Astrocyte (in vitro differentiated cells and primary cell): ENCODE measurements at regions not wholly inside any gene's neighbourhood (a gene's known extent, or its start where the extent isn't known, plus 50 kb on each side); places are given as distances from the start of the nearest gene placed in this dataset.
"Not testable (repeated sequence)": the region's sequence is repeated elsewhere in the genome, so short reads cannot be mapped to it uniquely, and the experiment has no call there.

Experiments
- DNase-seq: peaks from one replicate; pipeline ENCODE4 v3.0.0-alpha.2; 2010; ENCODE audit warnings: low read depth
- FAIRE-seq: peaks from 2 replicates; lab custom pipeline; 2011; peaks lifted over from hg19 to GRCh38; lab: Jason Lieb, UNC
- H2AFZ ChIP-seq: 2 replicates; pipeline ENCODE4 v1.6.0; 2012; ENCODE audit warnings: low read depth, low read length, inconsistent platforms
- H3K27ac ChIP-seq: 2 replicates; pipeline ENCODE4 v1.5.1; 2011; ENCODE audit warnings: low read depth, low read length, inconsistent platforms
- H3K27me3 ChIP-seq: 2 replicates; pipeline ENCODE4 v1.6.0; 2011; ENCODE audit warnings: low read length, inconsistent platforms; ENCODE audit not compliant: insufficient read depth
- H3K36me3 ChIP-seq: 2 replicates; pipeline ENCODE4 v1.5.1; 2011; ENCODE audit warnings: low read length, inconsistent platforms; ENCODE audit not compliant: insufficient read depth
- H3K4me1 ChIP-seq: 2 replicates; pipeline ENCODE4 v1.5.1; 2011; ENCODE audit warnings: low read length, inconsistent platforms; ENCODE audit not compliant: insufficient read depth
- H3K4me2 ChIP-seq: 2 replicates; pipeline ENCODE4 v1.6.0; 2012; ENCODE audit warnings: low read length, inconsistent platforms
- H3K4me3 ChIP-seq: 2 replicates; pipeline ENCODE4 v1.5.1; 2011; ENCODE audit warnings: low read depth, mild to moderate bottlenecking, low read length, inconsistent platforms; ENCODE audit not compliant: insufficient read depth
- H3K79me2 ChIP-seq: 2 replicates; pipeline ENCODE4 v1.6.0; 2012; ENCODE audit warnings: mild to moderate bottlenecking, low read length, inconsistent platforms; ENCODE audit not compliant: insufficient read depth
- H3K9ac ChIP-seq: 2 replicates; pipeline ENCODE4 v1.6.0; 2012; ENCODE audit warnings: mild to moderate bottlenecking, low read length, inconsistent platforms
- H3K9me3 ChIP-seq: 2 replicates; pipeline ENCODE4 v1.5.1; 2012; ENCODE audit warnings: low read depth, mild to moderate bottlenecking, low read length, inconsistent platforms; ENCODE audit not compliant: insufficient read depth
- H4K20me1 ChIP-seq: 2 replicates; pipeline ENCODE4 v1.6.0; 2012; ENCODE audit warnings: low read length, inconsistent platforms; ENCODE audit not compliant: insufficient read depth
- H3K27ac Mint-ChIP-seq: one replicate; pipeline ENCODE4 v1.8.0; 2021; ENCODE audit warnings: mild to moderate bottlenecking, mixed read lengths; ENCODE audit not compliant: unreplicated experiment
- H3K27me3 Mint-ChIP-seq: one replicate; pipeline ENCODE4 v1.8.0; 2021; ENCODE audit warnings: low read depth, mixed read lengths; ENCODE audit not compliant: unreplicated experiment
- H3K36me3 Mint-ChIP-seq: one replicate; pipeline ENCODE4 v1.8.0; 2021; ENCODE audit warnings: low read depth, mixed read lengths; ENCODE audit not compliant: unreplicated experiment
- H3K4me1 Mint-ChIP-seq: one replicate; pipeline ENCODE4 v1.8.0; 2021; ENCODE audit warnings: low read depth, mixed read lengths; ENCODE audit not compliant: unreplicated experiment
- H3K4me3 Mint-ChIP-seq: one replicate; pipeline ENCODE4 v1.8.0; 2021; ENCODE audit warnings: mild to moderate bottlenecking, moderate library complexity, mixed read lengths; ENCODE audit not compliant: unreplicated experiment
- H3K9me3 Mint-ChIP-seq: one replicate; pipeline ENCODE4 v1.8.0; 2021; ENCODE audit warnings: mild to moderate bottlenecking, mixed read lengths; ENCODE audit not compliant: unreplicated experiment
- EZH2 ChIP-seq: IDR thresholded peaks from 2 replicates; pipeline ENCODE4 v1.6.1; 2012; ENCODE audit warnings: mild to moderate bottlenecking, low read length, inconsistent platforms; ENCODE audit not compliant: insufficient read depth
- TF ChIP-seq, protein P1 (sequence below): IDR thresholded peaks from 2 replicates; pipeline ENCODE4 v1.5.1; 2011; ENCODE audit warnings: low read depth, mild to moderate bottlenecking, inconsistent platforms, low read length, moderate library complexity; ENCODE audit not compliant: insufficient read depth

GRCh38 chr13:80496721-80497397 is 155.9 kb upstream of the SPRY2 start:
- no peaks in the 10 kb centered on the region for H3K36me3 ChIP-seq
- H3K27ac Mint-ChIP-seq = no peak overlapping the region
- no peaks in the 10 kb centered on the region for H3K9me3 Mint-ChIP-seq
- no peaks in the 10 kb centered on the region for H3K27me3 Mint-ChIP-seq
- no peak overlapping the region for H3K27ac ChIP-seq
- no peaks in the 10 kb centered on the region for H3K36me3 Mint-ChIP-seq
- no peaks in the 10 kb centered on the region for H4K20me1 ChIP-seq
- H3K4me3 ChIP-seq = no peak overlapping the region
- no peak for TF ChIP-seq EZH2
- TF ChIP-seq, protein P1, sequence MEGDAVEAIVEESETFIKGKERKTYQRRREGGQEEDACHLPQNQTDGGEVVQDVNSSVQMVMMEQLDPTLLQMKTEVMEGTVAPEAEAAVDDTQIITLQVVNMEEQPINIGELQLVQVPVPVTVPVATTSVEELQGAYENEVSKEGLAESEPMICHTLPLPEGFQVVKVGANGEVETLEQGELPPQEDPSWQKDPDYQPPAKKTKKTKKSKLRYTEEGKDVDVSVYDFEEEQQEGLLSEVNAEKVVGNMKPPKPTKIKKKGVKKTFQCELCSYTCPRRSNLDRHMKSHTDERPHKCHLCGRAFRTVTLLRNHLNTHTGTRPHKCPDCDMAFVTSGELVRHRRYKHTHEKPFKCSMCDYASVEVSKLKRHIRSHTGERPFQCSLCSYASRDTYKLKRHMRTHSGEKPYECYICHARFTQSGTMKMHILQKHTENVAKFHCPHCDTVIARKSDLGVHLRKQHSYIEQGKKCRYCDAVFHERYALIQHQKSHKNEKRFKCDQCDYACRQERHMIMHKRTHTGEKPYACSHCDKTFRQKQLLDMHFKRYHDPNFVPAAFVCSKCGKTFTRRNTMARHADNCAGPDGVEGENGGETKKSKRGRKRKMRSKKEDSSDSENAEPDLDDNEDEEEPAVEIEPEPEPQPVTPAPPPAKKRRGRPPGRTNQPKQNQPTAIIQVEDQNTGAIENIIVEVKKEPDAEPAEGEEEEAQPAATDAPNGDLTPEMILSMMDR = no peak
- no peaks in the 10 kb centered on the region for H3K9me3 ChIP-seq
- DNase-seq (no peak), FAIRE-seq (no peak)
- no peaks in the 10 kb centered on the region for H3K4me1 ChIP-seq
- no peak overlapping the region for H2AFZ ChIP-seq
- no peaks in the 10 kb centered on the region for H3K79me2 ChIP-seq
- no peak overlapping the region for H3K4me3 Mint-ChIP-seq
- no peaks in the 10 kb centered on the region for H3K27me3 ChIP-seq
- no peak overlapping the region for H3K9ac ChIP-seq
- no peaks in the 10 kb centered on the region for H3K4me1 Mint-ChIP-seq
- no peak overlapping the region for H3K4me2 ChIP-seq

- H3K27ac ChIP-seq, H3K27me3 ChIP-seq, H3K79me2 ChIP-seq, H3K27ac Mint-ChIP-seq, H3K4me1 Mint-ChIP-seq, H3K9me3 Mint-ChIP-seq, H3K36me3 ChIP-seq, H3K4me2 ChIP-seq, H2AFZ ChIP-seq, H3K9ac ChIP-seq, H3K4me3 ChIP-seq, DNase-seq, H3K4me1 ChIP-seq, H4K20me1 ChIP-seq, H3K36me3 Mint-ChIP-seq, H3K4me3 Mint-ChIP-seq, H3K9me3 ChIP-seq, FAIRE-seq, H3K27me3 Mint-ChIP-seq: not testable (repeated sequence)
Measured at GRCh38 chr13:80490491-80490943, 149.6 kb upstream of the SPRY2 start.

- Mint-ChIP-seq H3K36me3 (no peaks in the 10 kb centered on the region), H3K27ac (no peak overlapping the region), H3K27me3 (no peaks in the 10 kb centered on the region), H3K4me1 (no peaks in the 10 kb centered on the region), H3K4me3 (no peak overlapping the region), H3K9me3 (no peaks in the 10 kb centered on the region)
- DNase-seq (no peak), FAIRE-seq (no peak)
- Histone ChIP-seq H4K20me1 (no peaks in the 10 kb centered on the region), H2AFZ (no peak overlapping the region), H3K79me2 (no peaks in the 10 kb centered on the region), H3K27ac (no peak overlapping the region), H3K36me3 (no peaks in the 10 kb centered on the region), H3K9me3 (no peaks in the 10 kb centered on the region), H3K27me3 (no peaks in the 10 kb centered on the region), H3K9ac (no peak overlapping the region), H3K4me2 (no peak overlapping the region), H3K4me1 (no peaks in the 10 kb centered on the region), H3K4me3 (no peak overlapping the region)
- TF ChIP-seq, protein P1 = no peak
- TF ChIP-seq EZH2 = no peak
Measured at GRCh38 chr13:80486402-80486801, 145.5 kb upstream of the SPRY2 start.
